ENCODE measurements at regions not wholly inside any gene's neighbourhood (a gene's known extent, or its start where the extent isn't known, plus 50 kb on each side); places are given as distances from the start of the nearest gene placed in this dataset.

DNA sequence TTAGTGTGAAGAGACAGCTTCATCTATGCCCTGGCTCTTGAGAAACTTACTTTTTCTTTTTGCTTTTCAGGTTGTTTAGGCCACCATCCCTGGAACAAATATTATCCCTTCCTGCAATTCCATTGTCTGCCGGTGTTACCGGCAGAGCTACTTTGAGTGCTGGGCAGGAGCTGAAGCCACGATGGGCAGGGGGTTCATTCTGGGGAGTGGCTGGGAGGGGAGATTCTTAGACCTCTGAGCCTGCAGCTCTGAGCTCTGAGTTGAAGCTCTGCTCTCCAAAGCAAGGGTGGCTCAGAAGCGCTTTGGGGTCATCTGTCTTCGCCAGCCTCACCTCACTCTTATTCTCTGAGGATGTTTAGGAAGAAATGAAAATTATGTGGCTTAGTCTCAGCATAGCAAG is 1066.6 kb upstream of the SLC10A2 start:
- intact Hi-C loops (cut with DNase I; ENCODE audit: low total_unique reads), result no loop called here
- TF ChIP-seq CTCF (IDR thresholded peaks at IDR 0.05), result no peak
- Histone ChIP-seq H3K27ac (no peak overlapping the region), H3K9me3 (no peaks in the 10 kb centered on the region), H3K4me1 (no peaks in the 10 kb centered on the region), H3K4me3 (no peak overlapping the region), H3K36me3 (no peaks in the 10 kb centered on the region), H3K27me3 (no peaks in the 10 kb centered on the region)
- DNase-seq, result no peak

DNA sequence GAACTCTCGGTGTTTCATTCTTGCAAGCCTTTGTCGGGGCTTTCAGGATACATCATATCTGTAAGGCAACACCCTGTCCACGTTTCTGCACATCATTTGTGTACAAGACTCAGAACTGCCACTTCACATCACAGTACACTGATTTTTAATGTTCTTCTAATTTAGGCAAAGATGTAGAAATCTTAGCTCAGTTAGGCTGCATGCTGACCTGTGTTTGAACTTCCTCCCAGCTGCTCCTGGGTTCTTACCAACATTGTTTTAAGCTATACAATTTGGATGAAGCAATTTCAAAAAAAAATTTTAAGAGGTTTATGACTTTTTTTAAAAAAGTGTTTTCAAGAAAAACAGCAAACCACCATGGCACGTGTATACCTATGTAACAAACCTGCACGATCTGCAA is 1047.9 kb upstream of the SLC10A2 start:
- no peaks in the 10 kb centered on the region for H3K27me3 ChIP-seq
- no peak overlapping the region for H3K4me3 ChIP-seq

DNA sequence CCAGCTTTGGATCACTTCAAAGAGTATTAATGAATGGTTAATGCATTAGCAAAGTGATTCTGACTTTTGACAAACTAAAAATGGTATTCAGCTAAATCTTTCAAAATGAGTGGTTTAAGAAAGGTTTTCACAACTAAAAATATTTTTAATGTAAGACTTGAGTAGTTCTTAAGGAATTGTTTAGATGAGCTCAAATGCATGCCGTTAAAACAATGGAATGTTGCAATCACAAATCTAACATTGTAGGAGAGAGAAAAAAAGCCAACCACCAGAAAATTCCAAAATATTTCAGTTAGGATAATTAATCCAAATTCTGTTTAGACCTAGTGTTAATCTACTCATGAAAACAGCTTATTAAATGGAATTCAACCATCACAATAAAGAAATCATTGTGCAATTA is 1044.8 kb upstream of the SLC10A2 start:
- H3K4me3 ChIP-seq, result no peak overlapping the region

More for the DNA sequence above, 1047.9 kb upstream of the SLC10A2 start:
- Histone ChIP-seq H3K27ac (no peak overlapping the region), H3K36me3 (no peaks in the 10 kb centered on the region), H3K4me1 (no peaks in the 10 kb centered on the region), H3K9me3 (no peaks in the 10 kb centered on the region)
- no peak for DNase-seq
- no peak for TF ChIP-seq CTCF (IDR thresholded peaks at IDR 0.05)
- intact Hi-C loops (cut with DNase I; ENCODE audit: low total_unique reads), result no loop called here

GRCh38 chr13:104106705-104107393 is 1040.6 kb upstream of the SLC10A2 start:
- intact Hi-C loops (cut with DNase I; ENCODE audit: low total_unique reads), result no loop called here
- Histone ChIP-seq H3K9me3 (no peaks in the 10 kb centered on the region), H3K4me1 (no peaks in the 10 kb centered on the region), H3K27me3 (no peaks in the 10 kb centered on the region), H3K27ac (no peak overlapping the region), H3K36me3 (no peaks in the 10 kb centered on the region), H3K4me3 (no peak overlapping the region)
- TF ChIP-seq CTCF (IDR thresholded peaks at IDR 0.05), result no peak
- no peak for DNase-seq

More for the DNA sequence above, 1044.8 kb upstream of the SLC10A2 start:
- Histone ChIP-seq H3K4me1 (no peaks in the 10 kb centered on the region), H3K27ac (no peak overlapping the region), H3K9me3 (no peaks in the 10 kb centered on the region), H3K27me3 (no peaks in the 10 kb centered on the region), H3K36me3 (no peaks in the 10 kb centered on the region)
- TF ChIP-seq CTCF (IDR thresholded peaks at IDR 0.05), result no peak
- intact Hi-C loops (cut with DNase I; ENCODE audit: low total_unique reads), result no loop called here
- no peak for DNase-seq

DNA sequence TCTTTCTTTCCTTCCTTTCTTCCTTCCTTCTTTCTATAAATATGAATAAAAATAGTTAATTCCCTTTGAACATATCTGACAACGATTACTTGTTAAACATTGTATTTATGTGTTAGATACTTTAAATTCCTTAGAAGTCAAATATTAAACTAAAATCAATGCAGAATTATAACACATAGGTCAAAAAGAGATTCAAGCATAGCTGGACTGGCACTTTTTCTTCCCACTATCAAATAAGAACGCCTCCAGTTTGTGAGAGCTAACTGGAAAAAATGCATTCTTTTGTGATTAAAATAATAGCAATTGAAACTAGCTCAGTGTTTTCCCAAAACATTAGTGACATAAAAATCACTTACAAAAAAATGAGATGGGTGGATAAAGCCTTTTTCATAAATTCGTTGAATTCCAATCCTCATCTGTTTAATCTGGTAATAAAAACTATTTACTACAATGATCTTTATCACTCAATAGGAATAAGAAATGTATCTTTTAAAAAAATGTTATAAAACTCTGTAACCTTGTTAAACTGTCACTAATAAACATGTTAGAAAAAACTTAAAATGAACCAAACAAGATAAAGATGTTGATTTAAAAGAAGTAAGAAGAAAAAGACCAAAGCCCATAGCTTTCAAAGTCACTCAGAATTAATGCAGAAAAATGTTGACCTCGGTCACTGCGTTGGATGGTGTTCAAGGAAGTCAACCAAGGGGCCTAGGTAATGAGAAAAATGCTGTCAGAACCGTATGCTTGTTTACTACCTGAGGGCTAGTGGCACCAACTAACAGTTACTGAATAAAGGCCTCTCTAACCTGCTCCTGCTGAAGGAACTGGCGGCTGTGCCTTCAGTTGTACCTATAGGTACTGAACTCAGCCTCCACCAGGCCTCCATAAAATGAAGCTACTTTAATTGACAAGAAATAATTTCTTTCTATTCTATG is 1039.5 kb upstream of the SLC10A2 start:
- no peaks in the 10 kb centered on the region for H3K9me3 ChIP-seq
- no peak for TF ChIP-seq CTCF (IDR thresholded peaks at IDR 0.05)
- intact Hi-C loops (cut with DNase I; ENCODE audit: low total_unique reads), result no loop called here
- no peaks in the 10 kb centered on the region for H3K27me3 ChIP-seq
- no peaks in the 10 kb centered on the region for H3K36me3 ChIP-seq
- no peak for DNase-seq
- no peak overlapping the region for H3K4me3 ChIP-seq
- no peaks in the 10 kb centered on the region for H3K4me1 ChIP-seq
- H3K27ac ChIP-seq, result no peak overlapping the region
